HK-2 (cell line): ENCODE measurements at regions not wholly inside any gene's neighbourhood (a gene's known extent, or its start where the extent isn't known, plus 50 kb on each side); places are given as distances from the start of the nearest gene placed in this dataset.
"Not testable (repeated sequence)": the region's sequence is repeated elsewhere in the genome, so short reads cannot be mapped to it uniquely, and the experiment has no call there.

Experiments
- DNase-seq: peaks from one replicate; pipeline ENCODE4 v3.0.0-alpha.2; 2018; ENCODE audit not compliant: unreplicated experiment

DNA sequence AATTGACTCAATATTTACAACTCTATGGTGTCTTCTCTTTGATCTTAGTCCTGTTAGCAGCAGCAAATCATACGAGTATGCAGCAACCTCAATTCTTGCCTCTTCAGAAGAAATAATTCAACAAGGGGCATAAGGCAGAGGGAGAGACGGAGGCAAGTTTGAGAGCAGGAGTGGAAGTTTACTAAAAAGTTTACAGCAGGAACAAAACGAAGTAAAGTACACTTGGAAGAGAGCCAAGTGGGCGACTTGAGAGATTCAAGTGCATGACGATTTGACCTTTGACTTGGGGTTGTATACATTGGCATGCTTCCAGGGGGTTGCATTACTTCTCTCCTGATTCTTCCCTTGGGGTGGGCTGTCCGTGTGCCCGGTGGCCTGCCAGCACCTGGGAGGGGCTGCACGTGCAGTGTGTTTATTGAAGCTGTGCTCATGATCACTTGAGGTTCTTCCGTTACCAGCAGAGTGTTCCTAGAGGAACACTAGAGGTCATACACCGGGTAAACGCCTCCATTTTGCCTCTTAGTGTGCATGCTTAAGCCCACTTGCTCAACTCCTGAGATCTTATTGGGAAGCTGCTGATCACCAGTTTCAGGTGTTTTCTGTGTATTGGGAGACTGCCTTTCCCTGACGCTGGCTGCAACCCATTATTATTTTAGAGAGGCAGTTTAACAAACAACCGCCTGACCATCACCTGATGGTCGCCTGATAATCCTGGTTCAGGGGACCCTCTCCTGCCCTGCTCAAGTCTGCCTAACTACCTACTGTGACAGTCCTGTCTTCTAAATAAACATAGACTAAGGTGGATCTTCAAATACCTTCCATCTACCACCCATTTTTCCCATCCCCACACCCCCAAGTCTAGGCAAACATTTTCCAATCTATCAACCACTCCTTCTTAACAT, 172.4 kb upstream of the MYLIP start:
- no peak for DNase-seq

DNA sequence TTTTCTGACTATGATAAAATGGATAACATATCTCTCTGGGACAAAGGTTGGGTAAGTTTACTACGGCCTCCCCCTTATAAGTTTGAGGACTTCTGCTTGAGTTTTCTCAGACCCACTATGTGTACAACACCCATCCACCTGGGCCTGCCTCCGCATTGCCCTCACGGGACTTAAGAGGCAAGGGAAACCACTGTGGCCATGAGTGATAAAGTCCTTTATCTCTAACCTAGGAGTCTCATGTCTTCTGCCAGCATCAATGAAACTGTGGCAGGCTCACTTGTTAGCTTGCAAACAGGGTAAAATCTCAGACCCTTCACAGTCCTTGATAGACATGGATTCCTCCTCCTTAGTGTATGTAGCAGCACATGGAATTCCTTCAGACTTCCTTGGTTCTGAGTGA, 173.4 kb upstream of the MYLIP start:
- no peak for DNase-seq

DNA sequence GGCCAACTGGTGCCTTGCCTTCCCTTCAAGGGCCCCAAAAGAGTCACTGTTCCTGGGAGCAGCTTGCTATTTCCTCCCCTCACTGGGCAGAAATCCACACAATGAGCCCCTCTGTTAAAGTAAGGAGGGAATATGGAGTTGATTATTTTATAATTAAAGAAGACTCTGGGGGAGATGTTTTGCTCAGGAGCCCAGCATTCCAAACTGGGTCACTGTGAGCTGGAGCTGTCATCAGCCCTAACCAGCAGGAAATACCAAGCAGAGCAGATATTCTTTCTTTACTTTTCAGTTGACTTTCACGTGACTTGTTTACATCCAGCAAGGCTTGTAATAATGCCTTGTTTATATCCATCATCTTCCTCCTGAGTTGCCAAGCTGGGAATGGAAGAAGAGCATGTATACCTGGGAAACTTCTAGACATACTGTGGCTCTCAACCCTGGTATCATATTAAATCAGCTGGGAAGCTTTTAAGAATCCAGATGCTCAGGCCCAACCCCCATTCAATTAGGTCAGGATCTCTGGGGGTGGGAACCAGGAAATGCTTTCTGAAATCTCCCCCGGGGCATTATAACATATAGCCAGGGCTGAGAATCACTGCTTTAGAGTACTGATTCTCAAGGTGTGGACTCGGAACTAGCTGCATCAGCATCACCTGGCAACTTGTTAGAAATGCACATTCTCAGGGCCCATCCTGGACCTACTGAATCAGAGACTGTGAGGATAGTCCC, 175.6 kb upstream of the MYLIP start:
- no peak for DNase-seq

DNA sequence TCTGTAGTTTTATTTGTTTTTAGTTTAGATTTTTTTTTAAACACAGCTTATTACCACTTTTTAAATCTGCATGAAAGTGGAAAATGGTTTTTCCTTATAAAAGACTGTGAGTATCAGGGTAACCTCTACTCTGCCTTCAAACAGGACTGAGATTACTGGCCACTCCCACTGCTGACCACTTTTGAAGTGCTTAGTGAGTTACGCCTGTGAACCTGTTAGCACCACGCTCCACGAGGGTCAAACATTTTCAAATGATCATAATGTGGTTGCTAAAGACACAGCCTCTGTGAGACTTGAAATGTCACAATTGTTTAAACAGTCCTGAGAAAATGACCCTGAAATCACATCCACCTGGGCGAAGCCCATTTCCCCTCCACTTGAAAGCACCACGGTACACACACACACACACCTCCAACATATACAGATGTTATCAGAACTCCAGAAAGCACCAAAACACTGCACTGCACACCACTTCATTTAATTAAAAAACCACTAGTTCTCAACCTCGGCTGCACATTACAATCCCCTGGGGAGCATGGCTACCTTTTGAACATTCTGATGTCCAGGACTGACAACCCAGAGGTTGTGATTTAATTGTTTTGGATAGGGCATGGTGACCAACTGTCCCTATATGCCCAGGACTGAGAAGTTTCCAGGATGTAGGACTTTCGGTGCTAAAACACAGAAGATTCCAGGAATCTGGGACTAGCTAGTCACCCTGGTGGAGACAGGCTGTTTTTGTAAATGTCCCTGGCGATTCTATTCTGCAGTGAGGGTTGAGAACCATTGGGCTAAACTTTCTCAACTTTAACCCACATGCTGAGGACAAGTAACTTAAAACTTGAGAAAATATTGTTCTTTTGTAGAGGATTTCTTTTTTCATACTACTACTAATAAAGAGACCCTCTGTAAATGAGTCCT, 176.4 kb upstream of the MYLIP start:
- DNase-seq: no peak

DNA sequence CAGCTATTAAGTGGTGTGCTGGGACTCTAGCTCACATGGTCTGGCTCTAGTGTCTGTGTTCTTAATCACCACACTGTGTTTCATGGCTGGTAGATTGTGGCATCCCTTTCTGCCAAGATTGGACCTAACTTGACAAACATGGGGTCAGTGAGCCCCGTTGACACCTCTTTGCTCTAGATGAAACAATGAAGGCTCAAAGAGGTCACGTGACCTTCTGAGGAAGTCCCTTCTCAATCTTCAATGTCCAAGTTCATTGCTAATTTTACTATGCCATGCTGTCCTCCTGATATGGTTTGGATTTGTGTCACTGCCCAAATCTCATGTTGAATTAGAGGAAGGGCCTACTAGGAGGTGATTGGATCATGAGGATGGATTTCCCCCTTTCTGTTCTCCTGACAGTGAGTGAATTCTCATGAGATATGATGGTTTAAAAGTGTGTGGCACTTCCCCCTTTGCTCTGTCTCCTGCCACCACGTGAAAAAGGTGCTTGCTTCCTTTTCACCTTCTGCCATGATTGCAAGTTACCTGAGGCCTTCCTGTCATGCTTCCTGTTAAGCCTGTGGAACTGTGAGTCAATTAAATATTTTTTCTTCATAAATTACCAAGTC, 177.8 kb upstream of the MYLIP start:
- no peak for DNase-seq

DNA sequence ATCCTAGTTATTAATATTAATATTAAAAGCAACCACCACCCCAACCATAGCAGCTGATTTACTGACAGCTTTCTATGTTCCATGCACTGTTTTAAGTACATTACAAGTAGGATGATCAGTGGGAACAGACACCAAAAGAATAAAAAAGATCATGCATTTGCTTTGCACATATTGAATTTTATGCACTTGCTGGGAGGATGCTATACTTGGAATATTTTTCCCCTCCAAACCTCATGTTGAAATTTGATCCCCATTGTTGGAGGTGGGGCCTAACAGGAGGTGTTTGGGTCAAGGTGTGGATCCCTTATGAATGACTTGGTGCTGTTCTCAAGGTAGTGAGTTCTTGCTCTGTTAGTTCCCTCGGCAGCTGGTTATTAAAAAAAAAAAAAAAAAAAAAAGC, 178.9 kb upstream of the MYLIP start:
- DNase-seq: no peak

DNA sequence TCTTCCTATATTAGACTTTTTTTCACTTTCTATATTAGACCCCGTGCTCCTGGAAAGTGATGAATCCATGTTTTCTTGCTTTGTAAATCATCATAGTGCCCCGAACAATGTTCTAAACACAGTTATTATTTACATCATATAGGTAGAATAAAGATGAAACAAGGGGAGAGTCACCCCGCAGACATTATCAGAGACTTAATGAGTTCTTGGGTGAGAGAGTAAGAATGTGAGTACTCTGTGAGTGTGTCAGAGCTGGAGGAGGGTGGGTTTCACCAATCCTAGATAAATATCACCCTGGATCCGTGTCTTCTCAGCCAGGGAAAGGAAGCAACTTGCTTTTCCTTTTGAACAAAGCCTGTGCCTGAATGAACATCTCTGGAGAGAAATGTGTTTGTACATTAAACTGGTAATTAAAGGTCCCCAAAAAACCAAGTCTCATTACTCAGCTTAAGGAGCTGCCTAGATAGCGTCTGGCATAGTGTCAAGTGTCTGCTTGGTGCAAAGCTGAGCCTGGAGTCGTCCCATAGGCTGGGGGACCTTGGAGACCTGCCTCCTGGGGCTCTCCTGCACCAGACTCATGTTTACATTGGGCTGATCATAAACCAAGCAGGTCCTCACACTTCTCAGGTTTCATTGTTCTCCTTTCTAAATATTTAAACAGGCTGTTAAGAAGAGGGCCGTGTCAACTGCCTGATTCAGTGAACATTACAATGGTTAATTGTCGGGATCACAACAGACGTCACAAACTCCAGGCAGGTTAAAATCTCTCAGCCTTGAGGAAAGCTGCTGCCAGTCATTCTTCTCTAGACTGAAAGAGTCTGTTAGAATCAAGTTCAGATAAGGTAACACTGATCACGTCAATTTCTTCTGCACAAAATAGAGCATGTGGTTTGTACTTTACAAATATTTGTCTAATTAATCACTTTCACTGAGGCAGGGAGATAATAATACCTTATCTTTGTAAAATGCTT, 179.7 kb upstream of the MYLIP start:
- peak; percentile 4 for DNase-seq

DNA sequence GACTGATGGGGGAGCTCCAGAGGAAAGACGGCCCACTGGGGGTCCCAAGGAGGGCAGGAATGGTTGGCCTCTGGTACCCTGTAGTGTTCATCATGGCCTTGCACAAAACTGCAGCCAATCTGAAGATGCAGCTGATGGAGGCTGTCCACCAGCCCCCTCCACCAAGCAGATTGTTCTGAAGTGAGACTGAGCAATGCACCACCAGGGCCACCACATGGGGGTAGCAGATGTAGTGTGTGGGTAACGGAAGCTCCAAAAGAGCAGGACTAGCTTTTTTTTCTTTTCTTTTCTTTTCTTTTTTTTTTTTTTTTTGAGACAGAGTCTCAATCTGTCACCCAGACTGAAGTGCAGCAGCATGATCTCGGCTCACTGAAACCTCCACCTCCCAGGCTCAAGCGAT, 181.0 kb upstream of the MYLIP start:
- DNase-seq: no peak

DNA sequence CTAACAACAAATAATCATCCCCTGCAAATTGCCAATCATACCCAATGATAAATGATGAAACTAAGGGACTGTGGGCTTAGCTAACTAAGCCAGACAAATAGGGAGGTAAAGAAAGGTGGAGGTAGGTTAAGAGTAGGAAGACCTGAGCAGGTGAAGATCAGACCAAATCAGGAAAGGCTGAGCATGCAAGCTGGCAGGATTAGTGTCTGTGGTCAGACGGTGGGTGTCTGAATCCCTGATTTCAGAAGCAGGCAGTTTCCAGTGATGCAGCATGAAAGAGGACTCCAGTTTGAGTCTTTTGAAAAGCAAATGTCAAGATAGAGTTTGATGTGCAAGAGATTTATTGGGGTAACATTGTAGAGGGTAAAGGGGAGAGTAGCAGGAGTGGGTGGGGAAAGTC, 181.4 kb upstream of the MYLIP start:
- no peak for DNase-seq

DNA sequence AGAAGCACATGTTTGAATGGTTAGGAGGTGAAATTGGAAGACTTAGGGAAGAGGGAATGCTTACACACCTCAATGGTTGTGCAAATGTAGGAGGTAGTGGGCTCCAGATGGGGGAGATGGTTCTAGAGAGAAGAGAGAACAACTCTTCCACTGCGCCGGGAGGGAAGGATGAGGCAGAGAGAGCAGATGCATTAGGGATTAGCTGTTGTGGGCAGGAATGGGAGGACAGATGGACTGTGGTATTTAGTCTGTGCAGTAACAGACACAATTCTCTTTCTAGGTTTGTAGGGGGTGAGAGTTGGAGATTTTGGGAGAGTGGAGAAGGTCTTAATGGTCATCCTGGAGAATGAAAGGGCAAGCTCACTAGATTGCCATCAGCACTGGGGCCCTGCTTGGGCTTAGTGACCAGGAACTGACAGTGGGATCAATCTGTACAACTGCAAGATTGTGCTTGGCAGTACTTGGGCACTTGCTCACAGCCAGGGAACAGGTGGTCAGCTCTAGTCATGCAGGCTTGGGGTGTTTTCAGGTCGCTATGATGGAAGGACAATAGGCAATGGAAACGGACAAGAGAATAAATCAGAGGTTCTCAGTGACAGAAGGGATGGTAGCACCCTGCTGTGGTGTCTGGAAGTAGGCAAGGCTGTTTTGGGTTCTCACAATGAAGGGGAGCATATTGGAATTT, 182.0 kb upstream of the MYLIP start:
- DNase-seq: no peak

DNA sequence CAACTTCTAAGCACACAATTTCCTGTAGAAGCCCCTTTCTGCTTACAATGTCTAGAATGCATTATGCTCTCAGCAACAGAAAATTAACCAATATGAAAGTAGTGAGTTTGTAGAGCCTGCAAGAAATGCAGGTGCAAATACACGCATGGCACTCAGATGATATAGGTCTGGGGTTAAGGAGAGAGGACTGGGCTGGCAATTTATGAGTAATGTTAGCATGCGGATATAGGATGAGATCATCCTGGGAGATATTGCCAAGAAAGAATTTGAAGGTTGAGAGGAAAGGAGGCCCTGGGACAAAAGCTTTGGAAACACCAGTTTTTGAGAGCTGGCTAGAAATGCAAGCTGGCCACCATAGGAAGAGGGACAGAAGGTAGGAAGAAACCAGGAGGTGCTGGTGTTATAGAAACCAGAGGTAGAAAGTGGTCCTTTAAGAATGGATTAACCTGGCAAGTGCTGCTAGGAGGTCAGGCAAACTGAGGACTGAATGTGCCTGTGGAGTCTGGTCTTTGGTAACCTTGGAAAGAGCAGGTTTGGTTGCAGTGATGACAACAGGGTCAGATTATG, 183.2 kb upstream of the MYLIP start:
- DNase-seq: no peak

DNA sequence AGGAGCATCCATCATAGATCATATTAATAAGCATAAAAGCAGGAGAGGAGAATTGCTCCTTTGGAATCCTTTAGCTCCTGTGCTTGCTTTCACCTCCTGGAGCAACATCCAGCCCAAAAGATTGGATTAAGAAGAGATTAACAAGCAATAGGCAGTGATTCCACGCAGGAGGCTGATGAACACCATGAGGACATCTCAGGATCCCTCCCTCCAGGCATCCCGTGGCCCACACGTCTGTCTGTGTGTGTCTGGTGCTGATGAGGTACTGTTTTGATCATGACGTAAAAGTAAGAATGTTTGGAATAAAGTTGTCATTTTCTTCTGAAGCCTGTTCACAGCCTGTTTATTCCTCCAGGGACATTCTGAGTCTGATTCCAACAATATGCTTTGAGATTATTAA, 185.5 kb upstream of the MYLIP start:
- DNase-seq: no peak

DNA sequence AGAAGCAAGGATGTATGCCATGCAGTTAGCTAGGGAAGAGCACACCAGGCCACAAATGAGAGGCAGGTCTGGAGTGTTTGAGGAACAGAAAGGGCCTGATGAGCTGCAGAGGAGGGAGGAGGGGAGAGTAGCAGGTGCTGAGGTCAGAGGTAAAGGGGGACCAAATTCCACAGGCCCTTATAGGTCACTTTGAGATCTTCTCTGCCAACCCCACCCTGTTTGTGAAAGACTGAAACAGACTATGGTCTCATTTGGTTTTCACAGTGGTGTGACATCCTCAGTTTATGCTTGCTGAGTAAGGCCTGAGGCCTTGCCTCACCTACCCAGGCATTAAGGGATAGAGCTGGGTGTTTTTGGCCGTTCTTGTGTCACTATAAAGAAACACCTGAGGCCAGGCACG, 187.7 kb upstream of the MYLIP start:
- DNase-seq: no peak

DNA sequence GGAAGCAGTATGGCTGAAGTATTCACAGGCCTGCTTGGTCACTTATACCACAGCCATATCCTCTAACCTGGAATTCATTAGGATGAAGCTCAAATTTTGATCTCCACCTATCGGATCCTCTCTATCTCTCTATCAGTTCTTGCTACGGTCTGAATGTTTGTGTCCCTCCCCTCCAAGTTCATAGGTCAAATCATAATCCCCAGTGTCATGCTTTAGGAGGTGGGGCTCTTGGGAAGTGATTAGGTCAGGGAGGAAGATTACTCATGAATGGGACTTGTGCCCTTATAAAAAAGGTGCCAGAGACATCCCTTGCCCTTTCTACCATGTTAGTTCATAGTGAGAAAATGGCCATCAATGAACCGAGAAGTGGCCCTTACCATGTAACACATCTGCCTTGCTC, 190.8 kb upstream of the MYLIP start:
- no peak for DNase-seq

DNA sequence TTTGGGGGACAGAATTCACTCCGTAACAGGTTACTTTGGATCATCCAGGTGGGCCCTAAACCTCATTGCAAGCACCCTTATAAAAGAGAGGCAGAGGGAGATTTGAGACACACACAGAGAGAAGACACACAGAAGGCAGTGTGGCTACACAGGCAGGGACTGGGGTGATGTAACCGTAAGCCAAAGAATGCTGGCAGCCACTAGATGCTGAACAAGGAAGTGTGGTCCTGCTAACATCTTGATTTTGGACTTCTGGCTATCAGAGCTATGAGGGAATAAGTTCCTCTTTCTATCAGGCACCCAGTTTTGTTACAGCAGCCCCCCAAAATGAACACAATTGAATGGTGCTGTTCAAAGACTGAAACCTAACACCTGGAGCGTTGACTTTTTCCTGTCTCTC, 191.3 kb upstream of the MYLIP start:
- DNase-seq: no peak

DNA sequence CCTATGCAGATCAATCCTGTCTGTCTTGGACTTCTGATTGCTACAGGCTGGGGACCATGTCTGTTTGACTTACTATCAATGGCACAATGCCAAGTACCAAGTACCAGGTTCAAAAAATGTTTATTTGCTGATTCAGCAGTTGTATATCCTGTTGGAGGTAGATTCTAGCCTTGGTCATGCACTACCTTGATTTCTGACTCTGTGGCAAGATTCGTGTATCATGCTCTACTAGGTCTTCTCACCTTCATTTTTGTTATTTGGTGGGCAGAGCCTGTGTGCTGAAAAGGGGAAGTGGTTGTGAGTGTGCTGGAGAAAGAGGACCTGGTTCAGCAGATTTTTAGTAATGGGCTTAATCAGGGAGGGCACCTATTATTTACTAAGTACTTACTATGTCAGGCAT, 192.4 kb upstream of the MYLIP start:
- DNase-seq: no peak

DNA sequence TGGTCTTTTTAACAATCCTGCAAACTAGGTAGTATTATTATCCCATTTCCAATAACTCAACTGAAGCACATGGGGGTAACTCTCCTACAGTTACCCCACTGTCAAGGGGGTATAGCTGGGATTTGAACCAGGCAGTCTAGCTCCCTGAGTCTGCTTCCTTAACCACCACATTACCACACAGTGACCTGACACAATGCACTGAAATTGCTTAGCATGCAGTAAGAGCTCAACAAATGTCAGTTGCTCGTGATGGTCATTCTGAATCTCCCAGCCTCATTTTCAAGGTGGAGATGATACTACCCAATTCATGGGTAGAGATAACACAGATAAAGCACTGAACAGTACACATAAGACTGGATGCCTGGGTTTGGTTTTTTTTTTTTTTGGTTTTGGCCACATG, 193.2 kb upstream of the MYLIP start:
- DNase-seq: no peak

DNA sequence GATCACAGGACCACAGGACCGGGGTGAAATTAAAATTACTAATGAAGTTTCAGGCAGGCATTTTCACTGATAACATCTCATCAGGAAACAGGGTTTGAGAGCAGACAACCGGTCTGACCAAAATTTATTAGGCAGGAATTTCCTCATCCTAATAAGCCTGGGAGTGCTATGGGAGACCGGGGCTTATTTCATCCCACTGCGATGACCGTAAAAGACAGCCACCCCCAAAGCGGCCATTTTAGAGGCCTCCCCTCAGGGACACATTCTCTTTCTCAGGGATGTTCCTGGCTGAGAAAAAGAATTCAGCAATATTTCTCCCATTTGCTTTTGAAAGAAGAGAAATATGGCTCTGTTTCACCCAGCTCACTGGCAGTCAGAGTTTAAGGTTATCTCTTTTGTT, 197.2 kb upstream of the MYLIP start:
- not testable (repeated sequence) for DNase-seq

DNA sequence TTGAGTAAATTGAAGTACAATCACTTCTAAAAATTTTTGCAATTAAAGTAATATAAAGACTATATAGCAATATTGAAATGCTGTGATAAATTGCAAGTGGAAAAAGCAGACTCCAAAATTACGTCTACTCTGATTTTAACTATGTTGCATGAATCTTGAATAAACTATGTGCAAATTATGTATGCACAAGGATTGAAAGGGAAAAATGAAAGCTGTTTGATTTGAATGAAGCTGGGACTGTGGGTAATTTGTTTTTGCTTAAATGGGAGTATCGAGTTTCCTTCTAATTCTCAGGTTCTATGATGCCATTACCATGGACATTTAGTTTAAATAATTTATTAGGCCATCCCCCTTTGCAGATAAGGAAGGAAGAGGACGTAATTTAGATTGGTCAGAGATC, 198.7 kb upstream of the MYLIP start:
- no peak for DNase-seq

DNA sequence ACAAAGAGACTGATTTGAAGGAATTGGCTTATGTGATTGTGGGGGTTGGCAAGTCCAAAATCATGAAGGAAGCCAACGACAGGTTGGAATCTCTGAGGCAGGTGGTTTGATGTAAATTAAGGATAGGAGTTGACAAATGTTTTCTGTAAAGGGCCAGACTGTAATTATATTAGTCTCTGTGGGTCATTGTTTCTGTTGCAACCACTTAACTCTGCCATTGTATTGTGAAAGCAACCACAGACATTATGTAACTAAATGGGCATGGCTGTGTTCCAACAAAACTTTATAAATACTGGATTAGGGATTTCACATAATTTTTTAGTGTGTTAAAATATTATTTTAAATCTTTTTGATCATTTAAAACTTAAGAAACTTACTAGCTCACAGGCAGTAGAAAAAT, 199.2 kb upstream of the MYLIP start:
- DNase-seq: no peak
